Lung microvascular endothelial cell (primary cell): ENCODE measurements at regions not wholly inside any gene's neighbourhood (a gene's known extent, or its start where the extent isn't known, plus 50 kb on each side); places are given as distances from the start of the nearest gene placed in this dataset.

Source experiments
- DNase-seq, 2 donors: peaks; one replicate each; pipeline versions ENCODE4 v3.0.0 to v3.0.0-alpha.2; 2010; ENCODE audit warnings: low read depth in 2 of 2

GRCh38 chr11:116310226-116310625 is 462.6 kb downstream of the BUD13 start:
- DNase-seq = peak in 1 of 2 donors; percentile 44

- no peak for DNase-seq
Observed at GRCh38 chr11:116309446-116309845, 463.3 kb downstream of the BUD13 start.

GRCh38 chr11:116302756-116303155 is 470.0 kb downstream of the BUD13 start:
- DNase-seq = no peak

- DNase-seq = no peak
Observed at GRCh38 chr11:116301141-116301540, 471.6 kb downstream of the BUD13 start.

GRCh38 chr11:116300232-116300631 is 472.6 kb downstream of the BUD13 start:
- DNase-seq = no peak

- DNase-seq = peak in 1 of 2 donors; percentile 74
Observed at GRCh38 chr11:116294630-116295029, 478.2 kb downstream of the BUD13 start.

- DNase-seq = no peak
Observed at GRCh38 chr11:116287866-116288265, 484.9 kb downstream of the BUD13 start.

- DNase-seq = no peak
Observed at GRCh38 chr11:116285026-116285425, 487.8 kb downstream of the BUD13 start.

GRCh38 chr11:116283300-116283699 is 489.5 kb downstream of the BUD13 start:
- peak in 1 of 2 donors; percentile 4 for DNase-seq

- DNase-seq = no peak
Observed at GRCh38 chr11:116282481-116282880, 490.3 kb downstream of the BUD13 start.

GRCh38 chr11:116281173-116282160 is 491.3 kb downstream of the BUD13 start:
- DNase-seq = no peak

- DNase-seq = no peak
Observed at GRCh38 chr11:116279511-116279910, 493.3 kb downstream of the BUD13 start.

GRCh38 chr11:116278076-116278475 is 494.7 kb downstream of the BUD13 start:
- no peak for DNase-seq

GRCh38 chr11:116276051-116277044 is 496.4 kb downstream of the BUD13 start:
- peak; percentile 62 to 76 for DNase-seq

- DNase-seq = peak in 1 of 2 donors; percentile 15
Observed at GRCh38 chr11:116275635-116276034, 497.2 kb downstream of the BUD13 start.

- DNase-seq = no peak
Observed at GRCh38 chr11:116274521-116274920, 498.3 kb downstream of the BUD13 start.

- no peak for DNase-seq
Observed at GRCh38 chr11:116272181-116272789, 500.5 kb downstream of the BUD13 start.

GRCh38 chr11:116271479-116271878 is 501.3 kb downstream of the BUD13 start:
- DNase-seq = no peak

GRCh38 chr11:116267146-116267545 is 505.6 kb downstream of the BUD13 start:
- no peak for DNase-seq

GRCh38 chr11:116263770-116264169 is 509.0 kb downstream of the BUD13 start:
- DNase-seq = no peak

- no peak for DNase-seq
Observed at GRCh38 chr11:116263019-116263418, 509.8 kb downstream of the BUD13 start.
